GM11168 (cell line): ENCODE measurements at regions not wholly inside any gene's neighbourhood (a gene's known extent, or its start where the extent isn't known, plus 50 kb on each side); places are given as distances from the start of the nearest gene placed in this dataset.

Source experiments
- in situ Hi-C: fragments of 300-500 bp; cut with MboI; formaldehyde crosslinking; loops from one replicate; pipeline ENCODE4 v1.12.0; 2022; ENCODE audit warnings: low sequenced_read_pairs; ENCODE audit not compliant: unreplicated experiment

- in situ Hi-C loops, result loop anchor here (10.0 kb wide), 1 partner anchor 201 kb away; no protein-coding TSS in a partner anchor
Observed at GRCh38 chr10:44306147-44306710, 78.7 kb downstream of the CXCL12 start.

- in situ Hi-C loops, result loop anchor here (10.0 kb wide), 1 partner anchor 197 kb away; no protein-coding TSS in a partner anchor
Observed at GRCh38 chr10:44301781-44302355, 83.0 kb downstream of the CXCL12 start.

DNA sequence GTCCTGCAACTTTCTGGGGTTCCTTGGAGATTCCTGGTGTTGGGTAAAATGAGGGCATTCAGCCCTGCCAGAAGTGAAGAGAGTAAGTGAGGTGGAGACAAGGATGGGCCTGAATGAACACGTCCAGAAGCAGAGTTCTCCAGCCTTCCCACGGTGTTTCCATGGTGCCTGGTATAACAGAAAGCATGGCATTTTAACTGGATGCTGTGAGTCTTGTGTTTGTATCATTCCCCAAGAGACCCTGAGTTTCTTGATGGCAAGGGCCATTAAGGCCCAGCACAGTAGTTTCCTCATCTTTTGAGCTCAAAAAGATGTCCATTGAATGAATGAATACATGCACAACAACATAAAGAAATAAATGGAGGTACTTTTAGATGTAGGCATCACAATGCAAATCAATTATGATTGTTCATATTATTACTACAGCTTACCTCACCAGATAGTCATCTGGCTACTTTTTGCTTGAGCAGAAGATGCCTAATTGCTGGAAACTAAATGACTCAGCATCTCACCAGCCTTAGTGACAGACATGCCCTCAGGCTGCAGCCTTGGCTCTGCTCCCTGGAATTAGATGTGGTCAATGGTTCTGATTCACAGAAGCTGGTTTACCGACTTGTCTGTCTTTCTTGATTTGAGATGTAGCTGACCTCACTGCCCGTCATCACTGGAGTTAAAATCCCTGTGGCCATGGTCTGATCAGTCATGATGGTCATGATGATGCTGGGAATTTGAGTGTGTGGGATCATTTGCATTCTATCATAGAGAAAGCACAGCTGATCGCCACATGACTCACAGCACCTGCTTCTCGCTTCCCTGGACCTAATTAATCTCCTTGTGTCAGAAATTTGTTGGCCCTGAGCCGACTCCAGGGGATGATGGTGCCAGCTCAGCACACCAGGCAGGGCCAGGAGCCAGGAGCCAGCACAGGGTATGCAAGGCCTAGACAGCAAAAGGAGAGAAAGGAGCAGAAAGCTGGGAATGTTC, 83.9 kb downstream of the CXCL12 start:
- in situ Hi-C loops, result loop anchor here (10.0 kb wide), 1 partner anchor 196 kb away; no protein-coding TSS in a partner anchor

DNA sequence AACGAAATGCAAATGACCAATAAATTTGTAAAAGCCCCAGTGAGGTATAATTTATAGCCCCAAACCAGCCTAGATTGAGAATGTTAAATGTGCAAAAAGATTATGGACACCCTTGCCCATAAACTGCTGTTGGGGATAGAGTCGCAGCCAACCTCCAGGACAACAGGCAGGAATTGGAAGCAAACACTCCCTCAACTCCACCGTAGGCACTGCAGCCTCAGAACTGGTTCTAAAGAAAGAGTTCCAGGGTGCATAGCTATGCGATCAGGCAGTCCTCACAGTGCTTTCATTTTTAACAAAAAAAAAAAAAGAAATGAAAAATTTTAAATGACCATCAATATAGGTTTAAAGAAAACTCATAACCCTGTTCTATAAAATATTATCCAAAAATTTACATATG, 86.2 kb downstream of the CXCL12 start:
- in situ Hi-C loops, result no loop called here

DNA sequence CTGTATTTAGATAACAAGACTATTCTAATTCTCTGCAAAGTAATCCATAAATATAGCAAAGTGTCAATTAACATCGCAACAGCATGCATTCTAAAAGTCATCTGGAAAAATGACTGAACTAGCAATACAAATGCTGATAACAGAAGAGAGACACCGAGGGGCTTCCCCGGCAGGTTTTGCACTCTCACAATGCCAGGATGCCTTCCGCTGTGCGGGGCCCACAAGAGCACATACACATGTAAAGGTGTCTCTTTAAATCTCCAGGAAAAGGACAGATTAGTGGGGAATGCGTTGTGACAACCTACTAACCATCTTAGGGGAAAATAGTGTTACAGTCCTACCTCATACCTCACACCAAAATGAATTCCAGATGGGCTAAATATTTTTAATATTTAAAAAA, 86.9 kb downstream of the CXCL12 start:
- in situ Hi-C loops, result no loop called here

DNA sequence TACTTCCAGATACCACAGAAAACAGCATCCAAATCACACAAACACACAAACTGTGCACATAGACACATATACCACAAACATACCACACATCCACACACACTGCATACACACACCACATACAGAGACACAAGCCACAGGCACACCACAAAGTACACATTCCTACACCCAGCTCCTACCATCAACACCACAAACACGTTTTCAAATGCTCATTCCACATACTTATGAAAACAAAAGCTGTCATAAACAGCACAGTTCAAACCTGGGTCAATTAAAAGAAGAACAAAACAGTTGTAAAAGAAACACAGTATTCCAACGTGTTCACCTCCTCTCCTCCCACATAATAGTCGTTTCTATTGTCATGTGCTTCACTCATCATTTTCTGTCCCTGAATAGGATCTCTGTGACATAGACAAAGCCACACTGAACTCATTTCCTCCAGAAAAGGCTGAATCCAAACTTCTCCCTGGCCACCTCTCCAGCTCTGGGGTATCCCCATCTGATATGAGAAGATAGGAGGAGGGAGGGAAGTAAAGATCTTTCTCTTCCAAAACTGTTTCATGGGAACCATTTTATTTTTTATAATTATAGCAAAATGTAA, 89.2 kb downstream of the CXCL12 start:
- in situ Hi-C loops, result no loop called here

DNA sequence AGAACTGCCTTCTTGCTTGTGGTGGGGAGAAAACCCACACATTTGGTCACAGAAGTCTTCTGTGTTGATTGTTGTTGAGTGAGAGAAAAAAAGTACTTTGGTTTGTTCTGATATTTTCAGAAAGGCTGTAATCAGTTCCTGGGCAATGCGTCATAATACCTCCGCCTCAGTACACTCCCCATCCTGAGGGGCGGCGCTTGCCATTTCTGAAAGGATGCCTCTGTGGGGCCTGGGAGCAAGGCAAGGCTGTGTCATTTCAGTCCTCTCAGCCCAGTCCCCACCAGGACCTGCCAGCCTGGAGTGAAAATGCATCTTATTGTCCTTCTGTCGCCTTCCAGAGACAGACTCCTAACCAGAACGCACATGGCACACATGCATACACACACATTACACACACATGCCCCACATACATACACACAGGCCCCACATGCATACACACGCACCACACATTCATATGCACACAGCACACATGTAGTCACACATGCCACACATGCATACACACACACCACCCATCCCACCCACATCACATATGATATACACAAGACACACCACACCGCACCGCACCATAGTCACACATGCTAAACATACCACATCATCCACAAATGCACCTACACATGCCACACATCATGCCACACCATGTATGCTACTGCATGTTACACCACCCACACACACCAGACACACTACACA, 90.0 kb downstream of the CXCL12 start:
- in situ Hi-C loops, result no loop called here

GRCh38 chr10:44293842-44294241, 91.1 kb downstream of the CXCL12 start:
- in situ Hi-C loops, result no loop called here

GRCh38 chr10:44293306-44293778, 91.6 kb downstream of the CXCL12 start:
- in situ Hi-C loops, result no loop called here

- in situ Hi-C loops, result no loop called here
Observed at GRCh38 chr10:44292390-44293002, 92.4 kb downstream of the CXCL12 start.

DNA sequence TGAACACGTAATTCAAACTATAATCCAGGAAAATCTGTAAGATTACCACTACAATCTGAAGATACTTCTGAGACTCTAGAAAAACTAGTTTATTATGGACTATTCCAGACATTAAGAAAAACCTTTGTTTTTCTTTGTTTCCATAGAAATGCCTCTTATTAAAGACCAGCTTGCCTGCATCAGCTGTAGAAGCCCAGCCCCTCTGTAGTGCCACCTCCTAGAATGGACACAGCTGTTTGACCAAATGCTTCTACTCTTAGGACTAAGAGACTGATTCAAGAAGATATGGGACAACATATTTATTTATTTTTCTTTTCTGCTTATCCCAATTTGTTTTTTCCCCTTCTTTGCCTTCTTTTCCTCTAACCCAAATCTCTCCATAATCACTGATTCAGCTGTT, 93.8 kb downstream of the CXCL12 start:
- in situ Hi-C loops, result no loop called here

GRCh38 chr10:44289125-44289524, 95.8 kb downstream of the CXCL12 start:
- in situ Hi-C loops, result no loop called here

DNA sequence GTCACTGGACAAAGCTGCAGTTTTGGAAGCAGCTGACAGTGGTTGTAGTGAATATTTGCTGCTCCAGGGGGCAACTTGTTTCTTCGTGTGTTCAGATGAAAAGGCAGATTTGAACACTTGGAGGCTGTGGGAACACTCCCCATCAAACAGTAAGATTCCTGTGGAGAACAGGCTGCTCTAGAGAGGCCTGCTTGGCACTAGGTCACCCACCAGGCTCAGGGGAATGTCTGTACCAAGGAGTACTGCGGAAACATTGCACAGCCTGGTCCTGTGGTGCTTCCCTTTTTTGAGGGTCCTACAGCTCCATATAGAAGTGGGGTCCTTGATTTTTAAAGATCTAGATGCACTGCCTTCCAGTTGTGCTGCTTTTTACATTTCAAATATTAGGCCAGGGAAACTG, 97.5 kb downstream of the CXCL12 start:
- in situ Hi-C loops, result no loop called here

GRCh38 chr10:44284198-44285084, 100.5 kb downstream of the CXCL12 start:
- in situ Hi-C loops, result no loop called here

DNA sequence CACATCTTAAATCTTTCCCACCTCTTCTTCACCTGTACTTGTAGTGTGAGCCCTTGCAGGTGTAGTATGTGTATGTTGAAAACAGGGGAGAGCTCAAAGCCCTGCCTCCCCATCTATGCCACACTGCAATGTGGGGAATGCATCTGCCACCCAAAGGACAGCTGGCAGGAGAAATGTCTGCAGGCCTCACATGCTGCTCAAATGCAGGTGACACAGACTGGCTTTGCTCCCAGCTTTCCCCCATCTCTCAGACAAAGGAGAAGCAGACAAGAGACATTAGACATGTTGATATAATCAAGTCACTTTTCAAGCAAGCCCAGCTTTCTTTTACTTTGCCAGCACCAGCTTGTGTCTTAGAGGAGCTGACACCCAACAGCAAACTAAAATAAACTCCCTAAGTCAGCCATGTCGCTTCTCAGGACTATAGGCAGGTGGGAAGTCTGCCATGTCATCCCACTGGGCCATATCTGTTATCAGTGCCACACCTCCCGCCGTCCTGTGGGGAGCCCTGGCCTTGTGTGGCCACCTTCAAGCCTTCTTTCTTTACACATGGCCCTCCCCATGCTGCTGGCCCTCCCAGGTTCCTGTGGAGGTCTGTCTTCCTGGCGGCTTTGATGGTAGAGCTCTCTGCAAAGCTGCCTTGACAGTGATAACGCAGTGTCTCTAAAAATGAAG, 102.1 kb downstream of the CXCL12 start:
- in situ Hi-C loops, result no loop called here

GRCh38 chr10:44281662-44282061, 103.2 kb downstream of the CXCL12 start:
- in situ Hi-C loops, result no loop called here

DNA sequence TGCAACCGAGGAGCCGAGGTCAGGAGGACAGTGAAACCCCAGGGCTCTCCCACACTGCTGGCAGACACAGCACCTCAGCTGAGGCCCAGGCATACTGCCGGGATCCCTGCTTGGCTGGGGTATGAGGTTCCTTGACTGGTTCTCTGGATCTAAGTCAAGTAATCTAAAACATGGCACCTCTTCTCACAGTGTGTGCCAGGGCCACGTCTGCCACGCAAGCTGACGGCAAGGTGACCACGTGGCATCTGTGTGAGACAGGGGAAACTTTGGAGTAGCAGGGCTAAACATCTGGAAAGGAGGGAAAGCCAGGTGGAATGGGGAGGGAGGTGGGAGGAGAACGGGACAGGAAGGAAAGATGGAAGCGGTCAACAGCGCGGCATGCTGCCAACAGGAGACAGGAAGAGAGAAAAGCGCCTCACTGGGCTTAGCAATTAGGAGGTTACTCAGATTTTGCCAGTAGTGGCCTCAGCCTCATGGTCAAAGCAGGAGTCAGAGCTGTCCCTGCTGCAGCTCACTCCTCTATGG, 103.7 kb downstream of the CXCL12 start:
- in situ Hi-C loops, result no loop called here
